GM12865 (cell line): ENCODE measurements at regions not wholly inside any gene's neighbourhood (a gene's known extent, or its start where the extent isn't known, plus 50 kb on each side); places are given as distances from the start of the nearest gene placed in this dataset.
A peak's percentile ranks its signal among the peaks of the same experiment; 100 is the strongest.

Experiments
- DNase-seq: peaks from one replicate; pipeline ENCODE4 v3.0.0; 2010; ENCODE audit warnings: low read depth
- H3K4me3 ChIP-seq: 2 replicates; pipeline ENCODE4 v1.5.1; 2011; ENCODE audit warnings: mild to moderate bottlenecking, low read depth, low read length, control low read depth
- CTCF ChIP-seq: IDR thresholded peaks from 2 replicates; pipeline ENCODE4 v1.5.1; 2011; ENCODE audit warnings: low read length, control low read depth, low read depth, inconsistent platforms; ENCODE audit not compliant: insufficient read depth; ENCODE audit errors: missing control alignments

DNA sequence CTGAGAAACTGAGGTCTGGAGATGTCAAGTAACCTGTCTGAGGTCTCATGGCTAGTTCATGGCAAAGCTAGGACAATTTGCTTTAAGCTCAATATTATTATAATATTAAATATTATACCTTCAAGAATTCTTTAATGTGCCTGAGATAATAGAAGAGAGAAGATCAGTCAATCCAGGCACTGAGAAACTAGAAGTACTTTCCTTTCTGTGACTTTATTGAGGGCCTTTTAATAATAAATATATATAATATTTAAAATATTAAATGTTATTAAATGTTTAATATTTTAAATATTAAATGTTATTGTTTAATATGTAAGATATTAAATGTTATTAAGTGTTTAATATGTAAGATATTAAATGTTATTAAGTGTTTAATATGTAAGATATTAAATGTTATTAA is 144.3 kb upstream of the DNAJC19 start:
- DNase-seq = no peak
- TF ChIP-seq CTCF = no peak
- H3K4me3 ChIP-seq = no peak overlapping the region

DNA sequence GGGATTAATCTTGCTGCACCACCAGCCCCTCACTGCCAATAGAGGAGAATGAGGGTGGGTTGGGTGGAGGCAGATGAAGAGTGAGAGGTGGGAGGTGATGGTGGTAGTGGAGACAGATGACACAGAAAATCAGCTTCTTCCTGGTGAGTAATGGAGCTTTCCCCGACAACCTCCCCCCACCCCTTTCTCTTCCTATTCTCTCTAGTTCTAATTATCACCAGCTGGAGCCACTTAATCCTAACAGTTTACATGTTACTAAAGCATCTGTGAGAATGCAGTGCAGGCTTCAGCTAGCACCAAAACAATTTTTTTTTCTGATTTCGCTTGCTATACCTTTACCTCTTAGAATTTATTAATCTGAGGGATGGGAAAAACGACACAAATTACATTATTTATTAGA is 116.1 kb upstream of the DNAJC19 start:
- TF ChIP-seq CTCF = no peak
- no peak overlapping the region for H3K4me3 ChIP-seq
- no peak for DNase-seq

- H3K4me3 ChIP-seq = no peak overlapping the region
- TF ChIP-seq CTCF = peak; percentile 31
- DNase-seq = peak; percentile 41
These were observed 114.1 kb upstream of the DNAJC19 start for GRCh38 chr3:181103605-181104004.

DNA sequence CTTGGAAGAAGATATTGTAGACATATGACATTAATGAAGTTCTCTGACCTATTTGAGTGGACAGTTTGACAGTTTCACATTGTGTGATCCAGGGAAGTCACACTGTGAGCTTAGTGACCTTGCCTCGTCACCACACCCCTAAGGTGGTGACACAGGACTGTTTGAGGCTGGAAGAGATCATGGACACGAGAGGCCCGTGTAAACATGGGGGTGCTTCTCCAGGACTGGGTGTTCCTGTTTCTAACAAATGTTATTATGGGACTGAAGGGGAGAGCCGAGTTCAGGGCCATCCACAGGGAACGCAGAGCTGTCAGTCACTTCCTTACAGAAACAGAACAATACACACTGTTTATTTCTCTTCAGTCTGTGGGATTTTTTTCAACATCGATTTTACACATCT is 96.5 kb upstream of the DNAJC19 start:
- no peak overlapping the region for H3K4me3 ChIP-seq
- DNase-seq = no peak

GRCh38 chr3:181081930-181082329 is 92.4 kb upstream of the DNAJC19 start:
- no peak for DNase-seq
- H3K4me3 ChIP-seq = no peak overlapping the region
- TF ChIP-seq CTCF = no peak

More for the DNA sequence above, 96.5 kb upstream of the DNAJC19 start:
- no peak for TF ChIP-seq CTCF

- no peak for TF ChIP-seq CTCF
These were observed 87.0 kb upstream of the DNAJC19 start for GRCh38 chr3:181076558-181076957.

GRCh38 chr3:181075098-181075497 is 85.6 kb upstream of the DNAJC19 start:
- no peak for DNase-seq
- no peak for TF ChIP-seq CTCF
- H3K4me3 ChIP-seq = no peak overlapping the region

More at GRCh38 chr3:181076558-181076957, 87.0 kb upstream of the DNAJC19 start:
- DNase-seq = no peak
- no peak overlapping the region for H3K4me3 ChIP-seq
